GM23338 (cell line): ENCODE measurements at regions not wholly inside any gene's neighbourhood (a gene's known extent, or its start where the extent isn't known, plus 50 kb on each side); places are given as distances from the start of the nearest gene placed in this dataset.

Experiments
- ATAC-seq: fragments of 200-7000 bp; cut with Tn5 transposase; 3 replicates; pipeline ENCODE4 v1.9.1; 2020
- DNase-seq: peaks from one replicate; pipeline ENCODE4 v3.0.0-alpha.2; 2015; ENCODE audit warnings: low spot score
- H2AFZ ChIP-seq: fragments of 200-600 bp; sonication (generic); 2 replicates; pipeline ENCODE4 v1.8.0; 2016; ENCODE audit warnings: antibody characterized with exemption, mild to moderate bottlenecking, moderate library complexity
- H3F3A ChIP-seq: fragments of 200-600 bp; sonication (generic); replicated peaks from 2 replicates; pipeline ENCODE4 v1.8.0; 2017; ENCODE audit warnings: antibody characterized with exemption, mixed run types, low read depth
- H3K27ac ChIP-seq: fragments of 200-600 bp; sonication (generic); 2 replicates; pipeline ENCODE4 v1.6.1; 2016; ENCODE audit warnings: low read depth
- H3K27me3 ChIP-seq: fragments of 200-600 bp; sonication (generic); 2 replicates; pipeline ENCODE4 v1.8.0; 2016; ENCODE audit warnings: mild to moderate bottlenecking, mixed run types, moderate library complexity; ENCODE audit not compliant: insufficient read depth
- H3K36me3 ChIP-seq: fragments of 200-600 bp; sonication (generic); 2 replicates; pipeline ENCODE4 v1.8.0; 2016; ENCODE audit warnings: mild to moderate bottlenecking; ENCODE audit not compliant: insufficient read depth
- H3K4me1 ChIP-seq: fragments of 200-600 bp; sonication (generic); 2 replicates; pipeline ENCODE4 v1.8.0; 2016; ENCODE audit warnings: mild to moderate bottlenecking, moderate library complexity; ENCODE audit not compliant: insufficient read depth
- H3K4me2 ChIP-seq: fragments of 200-600 bp; sonication (generic); 2 replicates; pipeline ENCODE4 v1.7.1; 2017; ENCODE audit warnings: mixed run types
- H3K4me3 ChIP-seq: fragments of 200-600 bp; sonication (generic); 2 replicates; pipeline ENCODE4 v1.6.1; 2016; ENCODE audit warnings: mixed run types
- H3K79me2 ChIP-seq: fragments of 200-600 bp; sonication (generic); replicated peaks from 2 replicates; pipeline ENCODE4 v1.8.0; 2017; ENCODE audit warnings: mild to moderate bottlenecking; ENCODE audit not compliant: insufficient read depth
- H3K9me2 ChIP-seq: fragments of 200-600 bp; sonication (generic); 2 replicates; pipeline ENCODE4 v1.8.0; 2017; ENCODE audit not compliant: insufficient read depth
- H4K20me1 ChIP-seq: fragments of 200-600 bp; sonication (generic); replicated peaks from 2 replicates; pipeline ENCODE4 v1.8.0; 2017; ENCODE audit warnings: mild to moderate bottlenecking; ENCODE audit not compliant: insufficient read depth
- H3K27ac Mint-ChIP-seq: 2 replicates; pipeline ENCODE4 v1.8.0; 2020; ENCODE audit warnings: inconsistent platforms, mild to moderate bottlenecking, moderate library complexity, mixed read lengths
- H3K27me3 Mint-ChIP-seq: 3 replicates; pipeline ENCODE4 v1.8.0; 2022; ENCODE audit warnings: low read depth, mild to moderate bottlenecking, moderate library complexity, mixed read lengths, inconsistent platforms; ENCODE audit not compliant: insufficient read depth, poor library complexity
- H3K36me3 Mint-ChIP-seq: 3 replicates; pipeline ENCODE4 v1.8.0; 2021; ENCODE audit warnings: low read depth, mild to moderate bottlenecking, inconsistent platforms, moderate library complexity, mixed read lengths
- H3K4me1 Mint-ChIP-seq: 3 replicates; pipeline ENCODE4 v1.8.0; 2020; ENCODE audit warnings: mild to moderate bottlenecking, inconsistent platforms, mixed read lengths
- H3K4me3 Mint-ChIP-seq: 3 replicates; pipeline ENCODE4 v1.8.0; 2021; ENCODE audit warnings: moderate library complexity, mild to moderate bottlenecking, inconsistent platforms, mixed read lengths
- H3K9me3 Mint-ChIP-seq: 3 replicates; pipeline ENCODE4 v1.8.0; 2020; ENCODE audit warnings: moderate library complexity, mild to moderate bottlenecking, inconsistent platforms, mixed read lengths
- CTCF ChIP-seq, 2 experiments: fragments of 200-600 bp in 1 of 2; sonication (generic) in 1 of 2; conservative IDR thresholded peaks; 2 replicates each; pipeline versions ENCODE4 v1.5.1 to v1.6.1; 2016 to 2017; ENCODE audit warnings: antibody characterized with exemption in 2 of 2, low read depth in 2 of 2, mild to moderate bottlenecking in 2 of 2, moderate library complexity in 1 of 2
- ETS1 ChIP-seq: IDR thresholded peaks from 2 replicates; pipeline ENCODE4 v1.6.1; 2016; ENCODE audit warnings: antibody characterized with exemption
- EZH2phosphoT487 ChIP-seq: fragments of 200-600 bp; sonication (generic); IDR thresholded peaks from one replicate; pipeline ENCODE4 v1.8.1; 2018; ENCODE audit warnings: antibody characterized with exemption; ENCODE audit not compliant: unreplicated experiment
- NANOG ChIP-seq: IDR thresholded peaks from 2 replicates; pipeline ENCODE4 v1.6.1; 2016; ENCODE audit warnings: antibody characterized with exemption, borderline replicate concordance

- no peaks in the 10 kb centered on the region for H3F3A ChIP-seq
- DNase-seq, result no peak
- no peak overlapping the region for H3K27ac ChIP-seq
- H3K79me2 ChIP-seq, result no peaks in the 10 kb centered on the region
- H4K20me1 ChIP-seq, result no peaks in the 10 kb centered on the region
- H3K36me3 ChIP-seq, result no peaks in the 10 kb centered on the region
- peaks cover 42% of the 10 kb centered on the region for H3K4me1 ChIP-seq
- ATAC-seq, result peak; percentile 36
- Mint-ChIP-seq H3K36me3 (no peaks in the 10 kb centered on the region; the same call in 2 of the 3 replicates), H3K4me3 (peak overlapping the region; percentile 47), H3K9me3 (no peaks in the 10 kb centered on the region), H3K27ac (no peak overlapping the region; the same call in 1 of the 2 replicates), H3K27me3 (peaks cover 13% of the 10 kb centered on the region), H3K4me1 (peaks cover 70% of the 10 kb centered on the region)
- H3K9me2 ChIP-seq, result no peaks in the 10 kb centered on the region
- H3K4me2 ChIP-seq, result 0 out of 2 replicates have a peak overlapping the region, but pooled peaks have one; percentile 44
- no peaks in the 10 kb centered on the region for H3K27me3 ChIP-seq
- H3K4me3 ChIP-seq, result no peak overlapping the region
- H2AFZ ChIP-seq, result no peak overlapping the region
- TF ChIP-seq CTCF (conservative IDR thresholded peaks at IDR 0.05; ENCODE audit: low read depth in 2 of 2), result no peak
- no peak for TF ChIP-seq EZH2phosphoT487
- no peak for TF ChIP-seq NANOG
Measured at GRCh38 chr4:3387943-3388361, 53.8 kb upstream of the HGFAC start.

GRCh38 chr4:3388471-3389232 lies 53.1 kb upstream of the HGFAC start:
- H3K4me1 Mint-ChIP-seq, result peaks cover 69% of the 10 kb centered on the region
- peak; percentile 30 for ATAC-seq
- H3K4me3 Mint-ChIP-seq, result peak overlapping the region; percentile 47
- H3K27me3 Mint-ChIP-seq, result peaks cover 13% of the 10 kb centered on the region
- TF ChIP-seq ETS1, result no peak
- Histone ChIP-seq H3K27me3 (no peaks in the 10 kb centered on the region), H3K4me1 (peaks cover 42% of the 10 kb centered on the region), H3K36me3 (no peaks in the 10 kb centered on the region), H2AFZ (no peak overlapping the region), H3K9me2 (no peaks in the 10 kb centered on the region), H3K79me2 (no peaks in the 10 kb centered on the region), H3F3A (no peaks in the 10 kb centered on the region), H3K27ac (no peak overlapping the region), H3K4me2 (peak overlapping the region; percentile 44; the same call in 1 of the 2 replicates), H4K20me1 (no peaks in the 10 kb centered on the region), H3K4me3 (no peak overlapping the region)
- no peaks in the 10 kb centered on the region; the same call in 2 of the 3 replicates for H3K36me3 Mint-ChIP-seq
- peak overlapping the region; percentile 40; the same call in 1 of the 2 replicates for H3K27ac Mint-ChIP-seq
- H3K9me3 Mint-ChIP-seq, result no peaks in the 10 kb centered on the region
- DNase-seq, result no peak
